ENCODE measurements at regions not wholly inside any gene's neighbourhood (a gene's known extent, or its start where the extent isn't known, plus 50 kb on each side); places are given as distances from the start of the nearest gene placed in this dataset.
"Not testable (repeated sequence)": the region's sequence is repeated elsewhere in the genome, so short reads cannot be mapped to it uniquely, and the experiment has no call there.

DNA sequence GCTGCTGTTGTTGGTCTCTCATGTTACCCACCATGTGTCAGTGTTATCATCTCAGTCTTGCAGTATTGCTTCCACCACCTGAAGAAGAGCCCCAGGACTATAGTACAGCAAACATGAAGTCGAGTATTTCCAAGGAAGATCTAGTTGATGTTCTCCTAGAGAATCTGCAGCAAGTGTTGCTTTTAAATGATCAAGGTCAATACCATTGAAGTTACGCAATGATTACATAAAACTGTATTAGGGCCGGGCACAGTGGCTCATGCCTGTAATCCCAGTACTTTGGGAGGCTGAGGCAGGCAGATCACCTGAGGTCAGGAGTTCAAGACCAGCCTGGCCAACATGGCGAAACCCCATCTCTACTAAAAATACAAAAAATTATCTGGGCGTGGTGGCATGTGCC, 173.9 kb downstream of the TJP1 start:
- DNase-seq (ENCODE audit: low spot score); in situ Hi-C loops (cut with MboI; ENCODE audit: low pct_unique_long_range_greater_than_20kb, low sequenced_read_pairs, unreplicated experiment): not testable (repeated sequence)

DNA sequence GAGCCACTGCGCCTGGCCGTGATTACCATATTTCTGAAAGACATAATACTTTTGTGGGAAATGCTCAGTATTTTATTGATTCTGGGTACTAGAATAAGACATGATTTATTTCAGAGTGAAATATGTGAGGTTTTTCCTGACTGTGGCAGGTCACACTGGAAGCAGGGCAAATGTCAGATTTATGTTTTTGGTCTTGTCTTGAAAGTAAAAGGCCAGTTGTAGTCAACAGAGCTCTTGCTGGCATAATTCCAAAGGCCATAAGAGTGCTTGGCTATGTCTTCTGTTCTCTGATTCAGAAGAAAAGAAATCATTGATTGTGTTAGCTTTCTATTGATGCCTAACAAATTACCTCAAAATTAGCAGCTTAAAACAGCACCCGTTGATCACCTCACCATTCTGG, 176.4 kb downstream of the TJP1 start:
- TF ChIP-seq, protein P1, sequence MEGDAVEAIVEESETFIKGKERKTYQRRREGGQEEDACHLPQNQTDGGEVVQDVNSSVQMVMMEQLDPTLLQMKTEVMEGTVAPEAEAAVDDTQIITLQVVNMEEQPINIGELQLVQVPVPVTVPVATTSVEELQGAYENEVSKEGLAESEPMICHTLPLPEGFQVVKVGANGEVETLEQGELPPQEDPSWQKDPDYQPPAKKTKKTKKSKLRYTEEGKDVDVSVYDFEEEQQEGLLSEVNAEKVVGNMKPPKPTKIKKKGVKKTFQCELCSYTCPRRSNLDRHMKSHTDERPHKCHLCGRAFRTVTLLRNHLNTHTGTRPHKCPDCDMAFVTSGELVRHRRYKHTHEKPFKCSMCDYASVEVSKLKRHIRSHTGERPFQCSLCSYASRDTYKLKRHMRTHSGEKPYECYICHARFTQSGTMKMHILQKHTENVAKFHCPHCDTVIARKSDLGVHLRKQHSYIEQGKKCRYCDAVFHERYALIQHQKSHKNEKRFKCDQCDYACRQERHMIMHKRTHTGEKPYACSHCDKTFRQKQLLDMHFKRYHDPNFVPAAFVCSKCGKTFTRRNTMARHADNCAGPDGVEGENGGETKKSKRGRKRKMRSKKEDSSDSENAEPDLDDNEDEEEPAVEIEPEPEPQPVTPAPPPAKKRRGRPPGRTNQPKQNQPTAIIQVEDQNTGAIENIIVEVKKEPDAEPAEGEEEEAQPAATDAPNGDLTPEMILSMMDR (IDR thresholded peaks at IDR 0.05; ENCODE audit: extremely low read depth, insufficient read depth, missing control alignments) = no peak
- in situ Hi-C loops (cut with MboI; ENCODE audit: low pct_unique_long_range_greater_than_20kb, low sequenced_read_pairs, unreplicated experiment) = no loop called here
- no peak for DNase-seq (ENCODE audit: low spot score)

DNA sequence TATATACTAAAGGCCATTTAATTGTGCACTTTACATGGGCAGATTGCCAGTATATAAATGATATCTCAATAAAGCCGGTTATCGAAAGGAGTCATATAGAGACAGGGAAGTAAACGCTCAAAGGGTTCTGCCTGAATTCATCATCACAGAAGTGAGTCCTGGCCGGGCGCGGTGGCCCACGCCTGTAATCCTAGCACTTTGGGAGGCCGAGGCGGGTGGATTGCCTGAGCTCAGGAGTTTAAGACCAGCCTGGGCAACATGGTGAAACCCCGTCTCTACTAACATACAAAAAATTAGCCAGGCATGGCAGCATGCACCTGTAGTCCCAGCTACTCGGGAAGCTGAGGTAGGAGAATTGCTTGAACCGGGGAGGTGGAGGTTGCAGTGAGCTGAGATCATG, 177.9 kb downstream of the TJP1 start:
- in situ Hi-C loops (cut with MboI; ENCODE audit: low pct_unique_long_range_greater_than_20kb, low sequenced_read_pairs, unreplicated experiment); DNase-seq (ENCODE audit: low spot score): not testable (repeated sequence)

DNA sequence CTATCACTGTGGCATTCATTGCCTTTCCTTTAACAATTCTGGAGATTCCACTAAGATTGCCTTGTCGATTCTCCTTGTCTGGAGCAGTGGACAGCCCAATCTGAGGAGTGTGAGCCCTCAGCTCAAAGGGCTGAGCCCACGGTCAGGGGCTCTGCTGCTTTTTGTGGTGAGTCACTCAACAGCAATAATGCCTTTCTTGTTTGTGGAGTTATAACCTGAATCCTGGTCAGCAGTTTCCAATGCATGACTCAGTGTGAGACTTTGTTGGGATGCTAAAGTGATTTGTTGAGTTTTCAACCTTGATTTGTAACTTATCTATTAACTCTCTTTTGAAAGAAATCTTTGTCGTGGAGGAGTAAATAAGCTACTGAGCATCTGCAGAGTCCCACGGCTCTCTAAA, 183.5 kb downstream of the TJP1 start:
- TF ChIP-seq, protein P1 (IDR thresholded peaks at IDR 0.05; ENCODE audit: extremely low read depth, insufficient read depth, missing control alignments) = no peak
- in situ Hi-C loops (cut with MboI; ENCODE audit: low pct_unique_long_range_greater_than_20kb, low sequenced_read_pairs, unreplicated experiment) = no loop called here
- no peak for DNase-seq (ENCODE audit: low spot score)

DNA sequence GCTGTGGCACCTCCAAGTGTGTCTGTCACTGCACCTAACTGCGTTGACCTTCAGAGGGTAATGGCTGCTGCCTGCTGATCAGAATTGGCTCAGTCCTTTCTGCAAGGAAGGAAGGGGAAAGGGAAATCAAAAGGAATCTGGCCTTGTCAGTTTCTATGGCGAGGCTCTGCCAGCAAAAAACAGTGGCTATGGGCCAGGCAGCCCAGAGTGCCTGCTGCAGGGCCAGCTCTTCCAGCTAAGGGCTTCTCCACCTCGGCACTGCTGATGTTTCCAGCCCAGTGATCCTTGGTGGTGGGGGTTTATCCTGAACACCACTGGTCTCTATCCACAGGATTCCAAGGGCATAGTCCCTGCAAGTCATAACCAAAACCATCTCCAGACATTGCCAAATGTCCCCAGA, 184.3 kb downstream of the TJP1 start:
- DNase-seq (ENCODE audit: low spot score) = no peak
- in situ Hi-C loops (cut with MboI; ENCODE audit: low pct_unique_long_range_greater_than_20kb, low sequenced_read_pairs, unreplicated experiment) = no loop called here
- TF ChIP-seq, protein P1 (IDR thresholded peaks at IDR 0.05; ENCODE audit: extremely low read depth, insufficient read depth, missing control alignments) = no peak

DNA sequence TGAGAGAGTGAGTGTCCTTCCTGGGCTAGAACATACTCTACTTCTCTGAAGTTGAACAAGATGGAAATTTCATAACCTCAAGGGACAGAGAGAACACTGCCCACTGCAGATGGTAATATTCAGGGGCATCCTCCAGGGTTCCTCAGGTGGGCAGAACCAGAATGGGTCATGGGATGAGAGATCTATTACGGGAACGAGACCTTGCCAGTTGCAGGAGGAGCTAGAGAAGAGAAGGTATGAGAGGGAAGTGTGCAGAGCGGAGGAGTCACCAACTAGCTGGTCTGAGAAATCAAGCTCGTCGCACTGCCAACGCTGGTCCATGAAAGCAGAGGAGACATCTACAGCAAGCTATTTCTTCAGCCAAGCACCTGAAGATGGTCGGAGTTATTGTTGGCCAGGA, 184.7 kb downstream of the TJP1 start:
- DNase-seq (ENCODE audit: low spot score) = no peak
- in situ Hi-C loops (cut with MboI; ENCODE audit: low pct_unique_long_range_greater_than_20kb, low sequenced_read_pairs, unreplicated experiment) = no loop called here
- TF ChIP-seq, protein P1 (IDR thresholded peaks at IDR 0.05; ENCODE audit: extremely low read depth, insufficient read depth, missing control alignments) = no peak

DNA sequence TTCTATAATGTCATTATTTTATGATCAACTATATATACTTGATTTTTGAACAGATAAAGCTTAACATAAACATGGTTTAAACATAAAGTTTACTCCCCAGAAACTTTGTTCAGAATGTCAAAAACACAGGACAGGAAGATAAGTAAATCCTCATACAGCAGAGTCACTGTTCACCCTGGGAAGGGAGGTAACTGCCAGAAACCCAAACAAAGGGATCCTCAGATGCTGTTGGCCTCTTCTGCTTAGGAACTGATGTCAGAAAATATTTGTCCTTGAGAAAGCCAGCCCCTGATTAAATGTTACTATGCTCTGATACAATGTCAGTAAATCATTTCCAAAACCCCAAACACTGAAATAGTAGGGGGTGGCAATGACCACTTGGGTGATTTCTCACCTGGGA, 185.3 kb downstream of the TJP1 start:
- DNase-seq (ENCODE audit: low spot score) = no peak
- in situ Hi-C loops (cut with MboI; ENCODE audit: low pct_unique_long_range_greater_than_20kb, low sequenced_read_pairs, unreplicated experiment) = no loop called here
- TF ChIP-seq, protein P1 (IDR thresholded peaks at IDR 0.05; ENCODE audit: extremely low read depth, insufficient read depth, missing control alignments) = no peak

DNA sequence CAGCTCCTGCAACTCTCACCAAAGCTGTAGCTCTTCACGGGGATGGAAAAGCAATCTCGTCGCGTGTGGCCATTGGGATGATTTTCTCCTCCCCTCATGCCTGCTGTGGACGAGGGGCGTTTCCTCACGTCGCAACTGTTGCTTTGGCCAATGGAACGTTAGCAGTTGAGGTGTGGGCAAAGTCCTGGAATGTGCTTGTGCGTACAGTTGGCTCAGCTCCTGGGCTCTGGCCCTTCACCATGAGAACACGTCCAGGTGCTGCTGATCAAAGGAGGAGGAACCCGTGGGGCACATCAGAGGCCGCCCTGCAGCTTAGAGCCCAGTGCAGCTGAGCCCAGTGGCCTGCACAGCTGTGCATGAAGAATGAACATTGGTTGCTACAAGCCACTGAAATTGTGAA, 186.1 kb downstream of the TJP1 start:
- TF ChIP-seq, protein P1 (IDR thresholded peaks at IDR 0.05; ENCODE audit: extremely low read depth, insufficient read depth, missing control alignments) = no peak
- in situ Hi-C loops (cut with MboI; ENCODE audit: low pct_unique_long_range_greater_than_20kb, low sequenced_read_pairs, unreplicated experiment) = no loop called here
- DNase-seq (ENCODE audit: low spot score) = no peak

Measured in GM13977 (cell line).